Stimulated activated CD8-positive, alpha-beta memory T cell treated with anti-CD3 and anti-CD28 coated beads, Interleukin-15, amount 100 ng/mL, for 1 hour (primary cell): ENCODE measurements at regions not wholly inside any gene's neighbourhood (a gene's known extent, or its start where the extent isn't known, plus 50 kb on each side); places are given as distances from the start of the nearest gene placed in this dataset.
"Not testable (repeated sequence)": the region's sequence is repeated elsewhere in the genome, so short reads cannot be mapped to it uniquely, and the experiment has no call there.

ENCODE experiments used
- DNase-seq: peaks from one replicate; pipeline ENCODE4 v3.0.0-alpha.2; 2020; ENCODE audit warnings: low read depth

- DNase-seq = no peak
These were observed 376.3 kb upstream of the UBE2E3 start for GRCh38 chr2:180604077-180604476.

- DNase-seq = no peak
These were observed 379.4 kb upstream of the UBE2E3 start for GRCh38 chr2:180601016-180601415.

- no peak for DNase-seq
These were observed 380.6 kb upstream of the UBE2E3 start for GRCh38 chr2:180599804-180600203.

GRCh38 chr2:180597179-180597578 is 383.2 kb upstream of the UBE2E3 start:
- no peak for DNase-seq

GRCh38 chr2:180596453-180596852 is 384.0 kb upstream of the UBE2E3 start:
- DNase-seq = no peak

GRCh38 chr2:180591947-180592346 is 388.5 kb upstream of the UBE2E3 start:
- DNase-seq = no peak

GRCh38 chr2:180591093-180591781 is 389.2 kb upstream of the UBE2E3 start:
- DNase-seq = not testable (repeated sequence)

GRCh38 chr2:180583441-180584140 is 396.8 kb upstream of the UBE2E3 start:
- no peak for DNase-seq

GRCh38 chr2:180579388-180579787 is 401.0 kb upstream of the UBE2E3 start:
- no peak for DNase-seq

GRCh38 chr2:180578441-180578840 is 402.0 kb upstream of the UBE2E3 start:
- no peak for DNase-seq

- DNase-seq = no peak
These were observed 402.8 kb upstream of the UBE2E3 start for GRCh38 chr2:180577567-180577966.

- no peak for DNase-seq
These were observed 406.5 kb upstream of the UBE2E3 start for GRCh38 chr2:180573951-180574350.

- no peak for DNase-seq
These were observed 408.1 kb upstream of the UBE2E3 start for GRCh38 chr2:180572346-180572745.

- DNase-seq = no peak
These were observed 408.8 kb upstream of the UBE2E3 start for GRCh38 chr2:180571559-180571958.

GRCh38 chr2:180570864-180571263 is 409.5 kb upstream of the UBE2E3 start:
- DNase-seq = no peak

- no peak for DNase-seq
These were observed 416.4 kb upstream of the UBE2E3 start for GRCh38 chr2:180564051-180564450.

- no peak for DNase-seq
These were observed 418.0 kb upstream of the UBE2E3 start for GRCh38 chr2:180562378-180562777.

GRCh38 chr2:180559771-180560170 is 420.6 kb upstream of the UBE2E3 start:
- no peak for DNase-seq

GRCh38 chr2:180559038-180559437 is 421.4 kb upstream of the UBE2E3 start:
- DNase-seq = no peak

- DNase-seq = no peak
These were observed 424.9 kb upstream of the UBE2E3 start for GRCh38 chr2:180555391-180555965.

GRCh38 chr2:180554330-180554729 is 426.1 kb upstream of the UBE2E3 start:
- DNase-seq = no peak

GRCh38 chr2:180553094-180553715 is 427.2 kb upstream of the UBE2E3 start:
- DNase-seq = no peak

- DNase-seq = no peak
These were observed 437.9 kb upstream of the UBE2E3 start for GRCh38 chr2:180542511-180542910.
